ENCODE measurements at regions not wholly inside any gene's neighbourhood (a gene's known extent, or its start where the extent isn't known, plus 50 kb on each side); places are given as distances from the start of the nearest gene placed in this dataset.

DNA sequence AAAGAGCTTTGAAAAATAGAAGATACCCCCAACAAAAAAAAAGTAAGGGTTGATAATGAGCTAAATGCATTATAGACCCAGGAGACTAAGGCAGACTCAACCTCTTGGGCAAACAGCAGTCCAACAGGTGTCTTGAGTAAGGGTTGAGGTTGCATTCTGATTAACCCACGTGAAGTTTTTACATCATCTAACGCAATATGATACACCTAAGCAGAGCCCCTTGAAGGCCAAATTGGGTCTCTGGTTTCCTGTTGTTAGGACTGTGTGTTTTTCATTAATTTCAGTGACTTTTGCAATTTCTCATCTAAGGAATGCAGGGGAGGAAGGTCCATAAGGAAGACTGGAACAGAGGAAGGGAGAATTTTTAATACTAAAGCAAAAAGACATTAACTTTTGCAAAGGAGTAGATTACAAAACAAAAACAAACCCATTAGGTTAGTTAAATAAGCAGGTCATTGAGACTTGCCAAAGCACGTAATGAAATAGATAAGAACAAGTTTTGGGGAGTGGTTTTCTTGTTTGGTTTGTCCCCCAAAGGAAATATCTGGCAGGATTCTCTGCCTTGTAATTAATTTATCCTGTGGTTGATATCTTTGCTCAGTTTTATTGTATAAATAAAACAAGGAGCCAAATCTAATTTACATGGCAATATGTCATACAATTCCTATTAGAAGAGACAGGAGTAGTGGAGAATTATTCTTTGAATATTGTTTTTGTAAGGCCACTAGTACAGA, 244.3 kb downstream of the ETAA1 start:
- ATAC-seq (ENCODE audit: poor library complexity): no peak
- intact Hi-C loops (cut with DNase I): loop anchor here (10.0 kb wide), 2 partner anchors 77 to 203 kb away; no protein-coding TSS in a partner anchor
- no peak for DNase-seq

DNA sequence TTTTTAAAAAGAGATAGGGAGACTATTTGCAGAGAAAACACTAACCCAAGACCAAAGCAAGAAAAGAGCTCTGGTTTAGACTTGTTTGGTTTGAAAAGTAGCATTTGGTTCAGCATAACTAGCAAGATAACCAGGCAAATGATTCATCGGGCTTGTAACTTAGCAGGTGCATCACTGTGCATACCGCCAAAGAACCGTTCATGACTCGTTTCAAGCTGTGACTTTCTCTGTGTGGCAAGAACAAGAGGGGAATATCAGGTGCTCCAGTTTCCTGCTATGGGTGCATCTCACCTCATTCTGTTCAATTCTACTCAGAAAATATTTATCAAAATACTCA, 244.9 kb downstream of the ETAA1 start:
- ATAC-seq (ENCODE audit: poor library complexity) (no peak), DNase-seq (no peak)
- intact Hi-C loops (cut with DNase I): loop anchor here (10.0 kb wide), 2 partner anchors 77 to 203 kb away; no protein-coding TSS in a partner anchor

GRCh38 chr2:67642961-67643360, 245.8 kb downstream of the ETAA1 start:
- DNase-seq (no peak), ATAC-seq (ENCODE audit: poor library complexity) (no peak)
- intact Hi-C loops (cut with DNase I): loop anchor here (10.0 kb wide), 2 partner anchors 78 to 202 kb away; no protein-coding TSS in a partner anchor

DNA sequence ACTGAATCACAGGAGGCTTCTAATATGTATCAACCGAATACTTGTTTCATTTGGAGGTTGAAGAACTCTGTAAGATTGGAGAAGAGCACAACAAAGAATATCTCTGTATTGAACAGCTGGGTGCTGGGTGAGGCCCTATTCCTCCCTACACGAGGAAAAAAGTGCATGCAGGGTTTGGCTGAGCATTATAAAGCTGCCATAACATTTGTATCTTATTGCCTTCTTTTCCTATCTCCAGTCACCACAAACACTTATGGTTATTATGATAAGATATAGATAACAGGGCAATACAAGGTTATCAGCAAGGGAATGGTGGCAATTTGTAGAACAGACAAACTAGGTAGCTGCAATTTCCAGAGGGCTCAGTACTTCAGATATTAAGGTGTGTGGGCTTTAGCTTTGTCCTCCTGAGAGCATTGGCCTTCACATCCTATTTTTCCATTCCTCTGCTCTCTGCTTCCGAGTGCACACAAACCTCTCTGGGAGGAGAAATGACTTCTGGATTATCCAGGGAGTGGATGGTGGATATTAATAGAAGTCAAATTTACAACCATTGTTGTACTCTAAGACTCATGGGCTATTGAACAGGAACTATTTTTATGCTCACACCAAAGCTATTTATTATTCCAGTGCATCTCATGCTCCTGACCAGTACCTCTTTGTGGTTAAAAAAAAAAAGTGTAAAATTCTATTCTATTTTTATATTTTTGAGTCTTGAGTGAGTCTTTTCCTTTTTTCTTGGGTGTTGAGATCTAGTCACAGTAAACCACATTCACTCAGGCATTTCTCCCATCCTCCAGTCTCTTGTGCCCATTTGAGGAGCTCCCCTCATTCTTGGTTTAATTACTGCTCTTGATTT, 248.4 kb downstream of the ETAA1 start:
- intact Hi-C loops (cut with DNase I): loop anchor here (10.0 kb wide), 2 partner anchors 81 to 199 kb away; no protein-coding TSS in a partner anchor
- DNase-seq: no peak
- no peak for ATAC-seq (ENCODE audit: poor library complexity)

DNA sequence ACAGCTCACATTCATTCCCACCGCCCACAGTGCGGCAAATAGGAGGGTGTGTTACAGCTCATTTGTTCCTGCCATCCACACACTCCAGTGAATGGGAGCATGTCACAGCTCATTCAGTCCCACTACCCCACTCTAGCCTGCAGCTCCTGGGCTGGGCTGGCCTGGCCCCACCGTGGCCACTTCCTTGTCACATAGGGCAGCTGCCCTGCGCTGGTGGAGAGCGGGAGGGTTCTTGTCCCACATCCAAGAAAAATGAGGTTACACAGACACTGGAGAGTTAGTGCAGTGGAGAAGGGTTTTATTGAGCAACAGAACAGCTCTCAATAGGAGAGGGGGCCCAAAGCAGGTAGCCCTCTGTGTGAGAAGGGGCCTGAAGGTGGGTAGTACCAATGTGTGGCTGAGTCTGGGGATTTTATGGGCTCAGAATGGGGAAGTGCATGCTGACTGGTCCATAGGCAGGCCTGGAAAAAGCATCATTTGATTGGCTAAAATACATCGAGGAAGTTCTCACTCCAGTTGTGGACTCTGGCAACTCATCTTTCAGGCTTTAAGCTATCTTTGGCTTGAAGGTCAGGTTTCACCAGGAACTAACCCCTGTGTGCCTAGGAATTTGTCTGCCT, 249.7 kb downstream of the ETAA1 start:
- ATAC-seq (ENCODE audit: poor library complexity): no peak
- no peak for DNase-seq
- intact Hi-C loops (cut with DNase I): loop anchor here (10.0 kb wide), 2 partner anchors 82 to 198 kb away; no protein-coding TSS in a partner anchor

DNA sequence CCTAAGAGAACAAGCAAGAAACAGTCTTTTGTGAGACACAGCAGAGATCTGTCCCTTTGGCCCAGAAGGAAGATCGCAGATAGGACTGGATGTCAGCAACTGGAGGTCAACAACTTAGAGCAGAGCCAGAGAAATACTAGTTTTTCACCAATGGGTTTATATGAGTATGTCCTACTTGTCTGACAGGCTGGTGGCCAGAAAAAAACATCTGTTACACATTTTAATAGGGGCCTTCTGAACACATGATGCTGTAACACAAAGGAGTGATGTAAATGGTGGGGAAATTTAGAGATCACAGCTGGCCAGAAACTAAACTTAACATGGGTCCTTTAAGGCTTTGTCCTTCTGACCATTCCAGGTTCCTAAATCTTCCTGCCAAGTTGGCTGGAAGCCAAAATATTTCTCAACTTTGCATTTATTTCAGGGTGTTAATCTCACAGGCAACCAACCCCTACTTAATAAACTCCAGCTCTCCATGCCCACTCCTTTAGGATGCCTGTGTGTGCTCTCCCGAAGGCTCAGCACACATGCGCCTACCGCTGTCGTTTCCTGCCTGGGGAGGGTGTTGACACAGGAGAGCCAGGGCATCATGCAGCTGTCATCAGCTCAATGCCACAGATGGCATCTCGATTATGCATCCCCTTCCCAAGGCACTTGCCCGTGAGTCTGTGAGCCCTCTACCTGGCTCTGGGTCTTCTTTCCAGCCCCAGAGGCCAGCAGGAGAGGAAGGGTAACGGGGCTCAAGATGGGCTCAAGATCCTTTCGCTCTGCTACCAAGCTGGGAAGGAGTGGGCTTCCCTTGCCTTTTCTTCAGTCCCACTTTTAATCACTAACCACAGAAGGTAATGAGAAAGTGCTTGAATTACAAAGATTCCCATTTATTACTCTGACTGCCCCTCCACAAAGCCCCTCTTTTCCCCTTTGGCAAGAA, 252.5 kb downstream of the ETAA1 start:
- intact Hi-C loops (cut with DNase I): loop anchor here (10.0 kb wide), 3 partner anchors 85 to 1065 kb away; no protein-coding TSS in a partner anchor
- ATAC-seq (ENCODE audit: poor library complexity) (peak; percentile 82), DNase-seq (peak; percentile 68)

DNA sequence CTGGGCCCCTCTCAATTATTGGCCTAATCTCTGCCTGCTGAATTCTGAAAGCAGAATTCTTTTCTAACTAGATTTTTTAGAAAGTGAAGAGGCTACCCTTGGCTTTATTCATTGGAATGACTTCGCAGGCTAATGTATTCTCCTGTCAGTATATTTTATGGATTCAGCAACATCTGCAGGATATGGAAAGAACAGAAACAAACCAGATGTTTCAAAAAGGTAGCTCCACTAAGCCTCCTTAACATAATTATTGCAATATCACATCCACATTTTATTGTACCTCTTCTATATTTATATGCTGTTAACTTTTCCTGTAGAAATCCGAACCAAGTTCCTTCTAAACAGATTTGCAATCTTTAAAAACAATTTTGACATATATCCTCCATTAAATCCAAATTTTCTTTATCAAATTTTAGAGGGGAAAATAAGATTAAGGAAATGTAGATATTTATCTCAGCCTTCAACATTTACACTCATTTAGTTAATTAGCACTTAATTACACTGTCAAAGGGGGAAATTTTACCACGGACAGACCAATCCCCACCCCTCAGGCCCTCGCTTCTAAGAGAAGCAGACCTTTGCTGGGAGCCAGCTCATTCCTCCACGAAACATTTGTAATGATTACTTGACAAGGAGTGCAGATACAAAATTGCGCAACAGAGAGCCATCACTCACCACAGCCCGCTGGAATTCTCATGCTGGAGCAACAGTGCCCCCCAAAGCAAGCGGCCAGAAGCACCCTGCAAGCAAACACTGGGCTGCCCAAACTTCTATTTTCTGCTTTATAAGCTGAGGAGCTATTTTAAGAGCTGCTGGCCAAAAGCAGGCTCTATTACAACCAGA, 253.4 kb downstream of the ETAA1 start:
- intact Hi-C loops (cut with DNase I): loop anchor here (10.0 kb wide), 1 partner anchor 1066 kb away; no protein-coding TSS in a partner anchor
- DNase-seq: peak; percentile 86
- peak; percentile 92 for ATAC-seq (ENCODE audit: poor library complexity)

DNA sequence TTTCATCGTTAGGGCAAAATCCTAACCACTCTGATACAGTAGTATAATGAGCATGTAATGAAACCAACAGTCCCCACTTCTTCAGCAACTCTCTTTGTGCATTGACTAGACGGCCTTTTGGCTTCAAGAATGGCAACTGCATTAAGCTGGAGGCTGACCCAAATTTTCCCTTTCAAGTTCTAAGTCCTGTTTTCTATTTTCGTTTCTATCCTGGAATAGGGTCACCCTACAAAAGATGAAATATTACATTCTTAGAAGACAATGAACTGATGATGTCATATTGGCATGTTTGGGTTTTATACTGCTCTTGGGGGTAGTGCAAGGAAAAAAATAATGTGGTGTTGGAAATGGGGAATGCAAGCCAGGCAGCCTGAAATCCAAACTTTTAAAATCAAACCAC, 254.4 kb downstream of the ETAA1 start:
- no peak for DNase-seq
- no peak for ATAC-seq (ENCODE audit: poor library complexity)
- intact Hi-C loops (cut with DNase I): loop anchor here (10.0 kb wide), 1 partner anchor 1067 kb away; no protein-coding TSS in a partner anchor

GRCh38 chr2:67652679-67653078, 255.5 kb downstream of the ETAA1 start:
- intact Hi-C loops (cut with DNase I): loop anchor here (10.0 kb wide), 1 partner anchor 1068 kb away; no protein-coding TSS in a partner anchor
- DNase-seq: no peak

DNA sequence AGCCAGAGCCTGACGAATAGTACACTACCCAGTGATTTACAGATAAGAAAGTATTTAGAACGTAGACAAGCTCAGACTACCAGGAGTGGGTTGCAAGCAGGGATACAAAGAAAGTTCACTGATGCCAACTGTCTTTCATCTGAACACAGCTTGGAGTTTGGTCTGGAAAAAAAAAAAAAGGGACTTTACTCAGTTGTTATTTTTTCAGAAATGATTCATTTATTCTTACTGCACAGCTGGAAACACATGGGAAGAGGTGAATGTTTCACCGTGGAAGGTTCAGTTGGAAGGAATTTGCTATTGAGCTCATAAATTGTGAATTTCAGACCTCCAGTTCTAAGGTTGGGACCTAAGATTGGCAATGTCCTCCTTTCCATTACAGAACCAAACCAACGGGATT, 259.7 kb downstream of the ETAA1 start:
- intact Hi-C loops (cut with DNase I): loop anchor here (10.0 kb wide), 1 partner anchor 1072 kb away; no protein-coding TSS in a partner anchor
- no peak for ATAC-seq (ENCODE audit: poor library complexity)

More at GRCh38 chr2:67652679-67653078, 255.5 kb downstream of the ETAA1 start:
- ATAC-seq (ENCODE audit: poor library complexity): no peak

DNA sequence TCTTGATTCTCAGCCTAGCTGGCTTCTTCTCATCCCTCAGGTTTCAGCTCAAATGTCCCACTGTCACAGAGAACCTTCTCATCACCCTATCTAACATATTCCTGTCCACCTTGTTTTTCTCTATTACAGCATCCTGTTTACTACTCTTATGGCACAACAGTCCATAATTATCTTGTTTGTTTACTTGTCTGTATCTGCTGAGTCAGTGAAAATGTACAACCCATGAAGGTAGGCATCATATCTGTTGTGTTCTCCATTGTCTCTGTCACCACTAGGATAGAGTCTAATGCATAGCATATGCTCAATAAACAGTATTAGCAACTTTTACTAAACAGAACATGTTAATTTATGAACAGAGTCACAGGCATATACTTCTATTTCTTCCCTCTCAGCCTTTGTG, 261.7 kb downstream of the ETAA1 start:
- no peak for ATAC-seq (ENCODE audit: poor library complexity)
- intact Hi-C loops (cut with DNase I): loop anchor here (10.0 kb wide), 1 partner anchor 1074 kb away; no protein-coding TSS in a partner anchor
- DNase-seq: no peak

More for the DNA sequence above, 259.7 kb downstream of the ETAA1 start:
- DNase-seq: no peak

DNA sequence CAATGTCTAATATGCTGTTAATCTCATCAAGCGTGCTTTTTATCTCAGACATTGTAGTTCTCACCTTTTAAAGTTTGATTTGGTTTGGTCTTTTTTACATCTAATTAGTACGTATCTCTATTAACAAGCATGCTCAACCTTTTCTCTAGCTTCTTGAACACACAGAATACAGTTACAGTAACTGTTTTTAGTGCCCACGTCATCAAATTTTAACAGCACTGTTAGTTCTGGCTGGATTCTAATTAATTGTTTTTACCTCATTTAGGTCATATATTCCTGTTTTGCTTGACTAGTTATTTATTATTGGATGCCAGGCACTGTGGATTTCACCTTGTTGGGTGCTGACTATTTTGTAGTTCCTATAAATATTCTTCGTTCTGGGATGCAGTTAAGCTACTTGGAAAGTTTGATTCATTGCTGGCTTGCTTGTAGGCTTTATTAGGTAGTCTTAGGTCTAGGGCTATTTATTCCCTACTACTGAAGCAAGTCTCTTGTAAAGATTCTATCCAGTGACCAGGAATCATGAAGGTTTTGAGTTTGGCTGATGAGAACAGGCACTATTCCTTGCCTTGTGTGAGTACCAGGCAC, 263.0 kb downstream of the ETAA1 start:
- no peak for ATAC-seq (ENCODE audit: poor library complexity)
- DNase-seq: no peak
- intact Hi-C loops (cut with DNase I): no loop called here

DNA sequence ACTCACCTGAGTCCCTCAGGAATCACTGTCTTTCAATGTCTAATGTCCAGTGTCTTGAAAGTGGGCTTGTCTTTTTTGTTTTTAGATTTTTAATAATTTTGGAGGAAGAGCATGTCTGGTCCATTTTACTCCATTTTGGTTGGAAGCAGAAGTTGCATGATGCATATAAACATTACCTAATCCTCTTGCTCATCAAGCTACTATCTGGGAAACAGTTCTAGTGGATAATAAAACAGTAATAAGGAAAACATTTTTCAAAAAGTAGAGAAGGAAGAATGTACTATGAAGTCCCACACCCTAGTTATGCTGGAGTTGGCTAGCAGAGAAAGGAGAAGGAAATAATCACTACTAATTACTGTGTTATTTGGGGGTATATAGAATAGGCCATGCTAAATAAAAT, 263.7 kb downstream of the ETAA1 start:
- intact Hi-C loops (cut with DNase I): no loop called here
- ATAC-seq (ENCODE audit: poor library complexity) (no peak), DNase-seq (no peak)

DNA sequence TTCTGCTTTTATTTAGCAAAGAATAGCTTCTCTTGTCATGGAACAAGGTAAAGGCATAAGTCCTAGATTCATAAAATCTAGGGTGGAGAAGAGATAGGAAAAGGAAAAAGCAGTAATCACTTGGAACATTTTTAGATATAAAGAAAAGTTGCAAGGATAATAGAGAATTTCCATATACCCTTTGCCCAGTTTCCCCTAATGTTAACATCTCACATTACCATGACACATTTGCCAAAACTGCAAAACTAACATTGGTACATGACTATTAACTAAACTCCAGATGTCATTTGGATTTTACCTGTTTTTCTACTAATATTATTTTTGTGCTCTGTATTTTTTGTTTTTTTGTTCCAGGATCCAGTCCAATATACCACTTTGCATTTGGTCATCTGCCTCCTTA, 265.1 kb downstream of the ETAA1 start:
- ATAC-seq (ENCODE audit: poor library complexity) (no peak), DNase-seq (no peak)
- intact Hi-C loops (cut with DNase I): no loop called here

- ATAC-seq (ENCODE audit: poor library complexity) (no peak), DNase-seq (no peak)
- intact Hi-C loops (cut with DNase I): no loop called here
These were observed 266.6 kb downstream of the ETAA1 start for GRCh38 chr2:67663776-67664175.

DNA sequence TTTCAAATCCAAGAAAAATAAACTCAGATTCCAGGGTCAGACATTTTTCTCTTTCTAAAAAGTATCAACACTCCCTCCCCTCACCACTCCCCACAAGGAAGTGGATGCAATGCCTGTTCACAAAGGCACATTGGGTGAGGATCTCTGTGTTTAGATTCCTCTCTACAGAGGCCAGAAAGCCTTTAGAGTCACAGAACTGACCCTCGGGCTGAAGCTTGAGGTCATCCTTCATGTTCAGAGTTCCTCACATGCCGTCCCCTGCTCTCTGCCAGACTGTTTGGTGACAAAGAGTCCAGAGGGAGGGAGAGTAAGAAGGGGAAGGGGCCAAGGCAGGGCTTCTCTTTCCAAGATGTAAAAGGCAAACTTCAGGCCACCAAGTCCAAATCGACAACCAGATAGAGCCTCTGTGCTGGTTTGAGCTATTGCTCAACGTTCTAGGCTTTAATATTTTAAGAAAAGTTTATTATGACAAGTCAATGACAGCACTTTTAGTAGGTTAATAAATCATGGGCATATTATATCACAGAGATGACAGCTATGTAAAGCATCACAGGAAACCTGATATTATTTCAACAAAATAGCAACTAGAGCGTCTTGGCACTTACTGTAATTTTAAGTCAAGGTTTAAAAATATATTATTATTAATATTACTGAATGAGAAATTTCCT, 269.4 kb downstream of the ETAA1 start:
- peak; percentile 91 for ATAC-seq (ENCODE audit: poor library complexity)
- DNase-seq: peak; percentile 44
- intact Hi-C loops (cut with DNase I): no loop called here
